RWPE1 (cell line): ENCODE measurements at regions not wholly inside any gene's neighbourhood (a gene's known extent, or its start where the extent isn't known, plus 50 kb on each side); places are given as distances from the start of the nearest gene placed in this dataset.

ENCODE experiments used
- CTCF ChIA-PET: fragments of 350-600 bp; sonication (Branson Sonifier 250); formaldehyde crosslinking; extraction: SDS; loops from one replicate; lab custom pipeline; 2021; lab: Yijun Ruan, JAX
- POLR2A ChIA-PET: fragments of 400-600 bp; formaldehyde crosslinking; extraction: SDS; loops from one replicate; lab custom pipeline; 2020; ENCODE audit warnings: antibody characterized with exemption; ENCODE audit not compliant: low non-redundant PET; lab: Yijun Ruan, JAX
- DNase-seq: peaks from one replicate; pipeline ENCODE4 v3.0.0; 2012; ENCODE audit warnings: low spot score
- H3K27ac ChIP-seq: fragments of 450-650 bp; 2 replicates; pipeline ENCODE4 v1.5.1; 2017
- CTCF ChIP-seq: fragments of 450-650 bp; conservative IDR thresholded peaks from 2 replicates; pipeline ENCODE4 v1.5.1; 2017; ENCODE audit warnings: low read depth, mild to moderate bottlenecking

- H3K27ac ChIP-seq: no peak overlapping the region
- TF ChIP-seq CTCF: no peak
- ChIA-PET CTCF (interaction anchor here (0.7 kb wide), 1 partner anchor 340 kb away, joined by 4 read pairs; no protein-coding TSS in a partner anchor), POLR2A (no interaction called here)
- DNase-seq: no peak
Observed at GRCh38 chr2:195320413-195320973, 336.5 kb upstream of the SLC39A10 start.

GRCh38 chr2:195319548-195320412, 337.2 kb upstream of the SLC39A10 start:
- ChIA-PET POLR2A (no interaction called here), CTCF (interaction anchor here (0.6 to 0.8 kb wide), 5 partner anchors 133 to 1548 kb away, joined by 3 to 4 read pairs (median 3); no protein-coding TSS in a partner anchor)
- TF ChIP-seq CTCF: no peak
- H3K27ac ChIP-seq: no peak overlapping the region
- no peak for DNase-seq

- POLR2A ChIA-PET: no interaction called here
- no peak overlapping the region for H3K27ac ChIP-seq
- peak; percentile 58 for DNase-seq
- CTCF ChIA-PET: interaction anchor here (0.6 to 0.8 kb wide), 5 partner anchors 133 to 1548 kb away, joined by 3 read pairs; no protein-coding TSS in a partner anchor
- no peak for TF ChIP-seq CTCF
Observed at GRCh38 chr2:195319112-195319460, 337.9 kb upstream of the SLC39A10 start.

GRCh38 chr2:195318440-195319111, 338.4 kb upstream of the SLC39A10 start:
- ChIA-PET POLR2A (no interaction called here), CTCF (interaction anchor here (0.6 to 1.0 kb wide), 6 partner anchors 19 to 1547 kb away, joined by 3 to 5 read pairs (median 3); no protein-coding TSS in a partner anchor)
- peak; percentile 32 for DNase-seq
- H3K27ac ChIP-seq: no peak overlapping the region
- peak; percentile 66 for TF ChIP-seq CTCF

- no peak overlapping the region for H3K27ac ChIP-seq
- ChIA-PET POLR2A (no interaction called here), CTCF (interaction anchor here (1.0 kb wide), 2 partner anchors 18 to 26 kb away, joined by 3 to 4 read pairs; no protein-coding TSS in a partner anchor)
- no peak for DNase-seq
- no peak for TF ChIP-seq CTCF
Observed at GRCh38 chr2:195317550-195317949, 339.5 kb upstream of the SLC39A10 start.

GRCh38 chr2:195316486-195316885, 340.5 kb upstream of the SLC39A10 start:
- H3K27ac ChIP-seq: no peak overlapping the region
- POLR2A ChIA-PET: no interaction called here
- DNase-seq: no peak
- TF ChIP-seq CTCF: no peak
- CTCF ChIA-PET: interaction anchor here (0.7 kb wide), 1 partner anchor 15 kb away, joined by 3 read pairs; no protein-coding TSS in a partner anchor
